HepG2 (cell line): ENCODE measurements at regions not wholly inside any gene's neighbourhood (a gene's known extent, or its start where the extent isn't known, plus 50 kb on each side); places are given as distances from the start of the nearest gene placed in this dataset.

Source experiments
- ATAC-seq: fragments of 200-7000 bp; cut with Tn5 transposase; 3 replicates; pipeline ENCODE4 v1.9.1; 2020; ENCODE audit warnings: mild to moderate bottlenecking, moderate library complexity
- BruUV-seq: library from RNA; stranded (reverse); fragments of 400-500 nt; replicated peaks from 2 replicates; lab custom pipeline; 2021; lab: Mats Ljungman, UMichigan
- CTCF ChIA-PET: fragments of 300-600 bp; formaldehyde crosslinking; extraction: SDS; loops from one replicate; lab custom pipeline; 2021; ENCODE audit warnings: low total read pairs, inconsistent platforms, low intra/inter-chr PET ratio; lab: Yijun Ruan, JAX
- POLR2A ChIA-PET: fragments of 350-600 bp; sonication (Branson Sonifier 250); formaldehyde crosslinking; loops from one replicate; lab custom pipeline; 2020; ENCODE audit warnings: antibody characterized with exemption, inconsistent platforms; lab: Yijun Ruan, JAX
- DNase-seq: peaks from one replicate; pipeline ENCODE4 v3.0.0-alpha.2; 2015; ENCODE audit warnings: low spot score
- FAIRE-seq: peaks from 3 replicates; lab custom pipeline; 2011; peaks lifted over from hg19 to GRCh38; lab: Jason Lieb, UNC
- H2AFZ ChIP-seq: one replicate; pipeline ENCODE4 v1.6.1; 2011; ENCODE audit warnings: low read length, inconsistent platforms
- H3K27ac ChIP-seq: fragments of 300-600 bp; 3 replicates; pipeline ENCODE4 v1.8.0; 2011; ENCODE audit warnings: mixed run types, mild to moderate bottlenecking, mixed read lengths, low read length, inconsistent platforms; ENCODE audit not compliant: insufficient read depth; ENCODE audit errors: extremely low read length
- H3K27me3 ChIP-seq, 2 experiments: fragments of 200-600 bp in 1 of 2; 2 replicates in 1 of 2; 3 replicates in 1 of 2; pipeline versions ENCODE4 v1.6.0 to v1.8.0; 2011; ENCODE audit warnings: low read length in 2 of 2, mild to moderate bottlenecking in 2 of 2, moderate library complexity in 2 of 2, inconsistent platforms in 1 of 2; ENCODE audit not compliant: insufficient read depth in 2 of 2, control insufficient read depth in 1 of 2
- H3K36me3 ChIP-seq, 2 experiments: fragments of 200-600 bp in 1 of 2; replicated peaks in 1 of 2; 2 replicates in 1 of 2; 3 replicates in 1 of 2; pipeline versions ENCODE4 v1.5.1 to v1.8.0; 2011; ENCODE audit warnings: low read length in 2 of 2, inconsistent platforms in 1 of 2; ENCODE audit not compliant: insufficient read depth in 2 of 2, control insufficient read depth in 1 of 2
- H3K4me1 ChIP-seq: 2 replicates; pipeline ENCODE4 v1.5.1; 2012; ENCODE audit warnings: low read length, inconsistent platforms; ENCODE audit not compliant: insufficient read depth
- H3K4me2 ChIP-seq: 2 replicates; pipeline ENCODE4 v1.6.0; 2011; ENCODE audit warnings: low read depth, low read length, inconsistent platforms
- H3K4me3 ChIP-seq, 3 experiments: fragments of 200-600 bp in 1 of 3; sonication (generic), shearing (Covaris generic) in 1 of 3; replicated peaks in 1 of 3; 2 replicates each; pipeline ENCODE4 v1.5.1; 2011 to 2016; ENCODE audit warnings: low read length in 3 of 3, inconsistent platforms in 2 of 3, low read depth in 2 of 3, mild to moderate bottlenecking in 2 of 3, control low read depth in 1 of 3, mixed read lengths in 1 of 3; ENCODE audit not compliant: insufficient read depth in 1 of 3
- H3K79me2 ChIP-seq: one replicate; pipeline ENCODE4 v1.6.1; 2011; ENCODE audit warnings: low read length, inconsistent platforms; ENCODE audit not compliant: insufficient read depth
- H3K9ac ChIP-seq: 2 replicates; pipeline ENCODE4 v1.6.0; 2011; ENCODE audit warnings: mild to moderate bottlenecking, low read depth, low read length, inconsistent platforms; ENCODE audit not compliant: insufficient read depth
- H3K9me3 ChIP-seq: 2 replicates; pipeline ENCODE4 v1.5.1; 2012; ENCODE audit warnings: mild to moderate bottlenecking, low read length
- H4K20me1 ChIP-seq: 2 replicates; pipeline ENCODE4 v1.6.0; 2011; ENCODE audit warnings: inconsistent platforms, mild to moderate bottlenecking, low read length, moderate library complexity; ENCODE audit not compliant: insufficient read depth
- GABPA ChIP-seq, 2 experiments: IDR thresholded peaks; 2 replicates each; pipeline ENCODE4 v1.6.1; 2011 to 2016; ENCODE audit warnings: low read depth in 2 of 2, low read length in 1 of 2, missing biosample characterization in 1 of 2, missing genetic modification characterization in 1 of 2
- MIER3 ChIP-seq: IDR thresholded peaks from 2 replicates; pipeline ENCODE4 v1.6.1; 2016; ENCODE audit warnings: missing compliant biosample characterization, borderline replicate concordance
- RBM39 ChIP-seq: fragments of 200-400 bp; formaldehyde crosslinking; IDR thresholded peaks from one replicate; pipeline ENCODE4 v1.6.1; 2018; ENCODE audit warnings: antibody characterized with exemption, mild to moderate bottlenecking, low read depth, low read length; ENCODE audit not compliant: poor library complexity, severe bottlenecking
- SUZ12 ChIP-seq: fragments of 150-350 bp; IDR thresholded peaks from 2 replicates; pipeline ENCODE4 v1.6.1; 2014; ENCODE audit warnings: low read depth, low read length
- ZNF230 ChIP-seq: sonication (generic); formaldehyde crosslinking; IDR thresholded peaks from 2 replicates; pipeline ENCODE4 v1.4.0; 2020; ENCODE audit warnings: mild to moderate bottlenecking, missing genetic modification reagents
- ZNF274 ChIP-seq: sonication (generic); formaldehyde crosslinking; IDR thresholded peaks from 2 replicates; pipeline ENCODE4 v1.5.1; 2020; ENCODE audit warnings: mild to moderate bottlenecking, missing genetic modification reagents
- ZNF567 ChIP-seq: sonication (generic); formaldehyde crosslinking; IDR thresholded peaks from 2 replicates; pipeline ENCODE4 v1.8.1; 2023; ENCODE audit warnings: mild to moderate bottlenecking, missing genetic modification reagents, borderline replicate concordance
- ZNF678 ChIP-seq: sonication (generic); formaldehyde crosslinking; IDR thresholded peaks from 2 replicates; pipeline ENCODE4 v1.4.0; 2020; ENCODE audit warnings: mild to moderate bottlenecking, missing genetic modification reagents
- WGBS: methylation state at CpG from one replicate; pipeline ENCODE4 v1.1.6; 2017; ENCODE audit warnings: low lambda C conversion rate; 5-methylcytosine and 5-hydroxymethylcytosine counted together
- in situ Hi-C: cut with HindIII; loops from 2 replicates; pipeline ENCODE4 v1.10.0; 2017; ENCODE audit warnings: low pct_unique_long_range_greater_than_20kb; ENCODE audit not compliant: extremely low pct_ligation_motif_present
- intact Hi-C: fragments of 100-400 bp; cut with micrococcal nuclease; formaldehyde crosslinking; loops from one replicate; pipeline ENCODE4 v1.10.0; 2022; ENCODE audit not compliant: unreplicated experiment
- TF ChIP-seq, protein P1 (sequence below): sonication (generic); formaldehyde crosslinking; IDR thresholded peaks from 2 replicates; pipeline ENCODE4 v1.5.0; 2020; ENCODE audit warnings: mild to moderate bottlenecking, missing genetic modification reagents

DNA sequence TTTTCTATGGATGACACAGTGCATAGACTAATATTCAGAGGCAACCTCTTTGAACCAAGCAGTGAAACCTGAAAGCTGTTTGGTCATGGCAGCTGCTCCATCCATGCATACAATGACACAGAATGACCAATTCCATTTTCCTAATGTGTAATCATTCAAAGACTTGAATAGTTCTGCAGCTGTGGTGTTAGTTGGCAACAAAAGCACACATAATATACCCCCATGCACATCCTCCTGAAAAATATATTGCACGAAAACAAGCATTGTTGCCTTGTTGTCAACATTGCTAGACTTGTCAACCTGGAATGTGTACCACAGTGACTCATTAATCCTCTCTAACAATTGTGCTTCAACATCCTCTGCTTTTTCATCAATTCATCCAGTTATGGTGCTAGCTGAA, 71.0 kb upstream of the SEMA6A start:
- ATAC-seq: no peak

DNA sequence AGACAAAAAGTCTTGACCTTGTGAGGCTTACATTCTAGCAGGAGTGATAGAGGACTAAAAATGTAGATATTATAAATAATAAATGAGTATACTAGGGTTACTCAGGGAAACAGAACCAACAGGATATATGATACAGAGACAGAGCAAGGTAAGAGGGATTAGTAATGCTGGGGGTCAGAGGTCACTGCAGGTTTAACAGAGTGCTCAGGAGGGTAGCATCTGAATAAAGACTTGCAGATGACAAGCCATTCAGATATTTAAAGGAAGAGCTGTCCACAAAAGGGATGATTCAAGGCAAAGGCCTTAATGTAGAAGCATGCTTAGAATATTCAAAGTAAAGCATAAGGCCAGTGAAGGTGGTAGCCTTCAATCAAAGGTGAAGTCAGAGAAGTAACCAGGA, 65.6 kb upstream of the SEMA6A start:
- CTCF ChIA-PET: no interaction called here

More for the DNA sequence above, 71.0 kb upstream of the SEMA6A start:
- FAIRE-seq (no peak), DNase-seq (no peak)
- H2AFZ ChIP-seq: no peak overlapping the region
- no peak overlapping the region for H3K27ac ChIP-seq
- H3K9me3 ChIP-seq: no peaks in the 10 kb centered on the region
- H3K4me2 ChIP-seq: no peak overlapping the region
- no peak overlapping the region for H3K9ac ChIP-seq
- POLR2A ChIA-PET: no interaction called here
- CTCF ChIA-PET: no interaction called here
- TF ChIP-seq, protein P1, sequence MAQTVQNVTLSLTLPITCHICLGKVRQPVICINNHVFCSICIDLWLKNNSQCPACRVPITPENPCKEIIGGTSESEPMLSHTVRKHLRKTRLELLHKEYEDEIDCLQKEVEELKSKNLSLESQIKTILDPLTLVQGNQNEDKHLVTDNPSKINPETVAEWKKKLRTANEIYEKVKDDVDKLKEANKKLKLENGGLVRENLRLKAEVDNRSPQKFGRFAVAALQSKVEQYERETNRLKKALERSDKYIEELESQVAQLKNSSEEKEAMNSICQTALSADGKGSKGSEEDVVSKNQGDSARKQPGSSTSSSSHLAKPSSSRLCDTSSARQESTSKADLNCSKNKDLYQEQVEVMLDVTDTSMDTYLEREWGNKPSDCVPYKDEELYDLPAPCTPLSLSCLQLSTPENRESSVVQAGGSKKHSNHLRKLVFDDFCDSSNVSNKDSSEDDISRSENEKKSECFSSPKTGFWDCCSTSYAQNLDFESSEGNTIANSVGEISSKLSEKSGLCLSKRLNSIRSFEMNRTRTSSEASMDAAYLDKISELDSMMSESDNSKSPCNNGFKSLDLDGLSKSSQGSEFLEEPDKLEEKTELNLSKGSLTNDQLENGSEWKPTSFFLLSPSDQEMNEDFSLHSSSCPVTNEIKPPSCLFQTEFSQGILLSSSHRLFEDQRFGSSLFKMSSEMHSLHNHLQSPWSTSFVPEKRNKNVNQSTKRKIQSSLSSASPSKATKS (CRISPR knock-in tag): no peak
- 40% methylated on average over 1 of the region's 1 CpG for WGBS
- BruUV-seq: no TSS peak
- H3K79me2 ChIP-seq: no peaks in the 10 kb centered on the region
- H4K20me1 ChIP-seq: no peaks in the 10 kb centered on the region
- H3K36me3 ChIP-seq: no peaks in the 10 kb centered on the region
- no peaks in the 10 kb centered on the region; a peak in 1 of 5 replicates for H3K27me3 ChIP-seq
- intact Hi-C loops (loop anchor here (5.0 kb wide), 1 partner anchor 68 kb away; no protein-coding TSS in a partner anchor), in situ Hi-C loops (no loop called here)
- H3K4me3 ChIP-seq: no peak overlapping the region
- H3K4me1 ChIP-seq: peaks cover 27% of the 10 kb centered on the region

More for the DNA sequence above, 65.6 kb upstream of the SEMA6A start:
- H3K9ac ChIP-seq: no peak overlapping the region
- no peak overlapping the region for H3K27ac ChIP-seq
- no peak for DNase-seq
- peaks cover 6% of the 10 kb centered on the region for H3K4me1 ChIP-seq
- no TSS peak for BruUV-seq
- H4K20me1 ChIP-seq: no peaks in the 10 kb centered on the region
- no peaks in the 10 kb centered on the region for H3K79me2 ChIP-seq
- intact Hi-C loops (no loop called here), in situ Hi-C loops (no loop called here)
- POLR2A ChIA-PET: no interaction called here
- no peak for ATAC-seq
- no peak for FAIRE-seq
- H3K9me3 ChIP-seq: 0 out of 2 replicates have a peak, but pooled peaks cover 7% of the 10 kb centered on the region
- H3K27me3 ChIP-seq: peaks cover 0 to 3% of the 10 kb centered on the region in 2 experiments; a peak in 2 of 5 replicates
- H3K4me3 ChIP-seq: no peak overlapping the region
- H2AFZ ChIP-seq: no peak overlapping the region
- H3K36me3 ChIP-seq: no peaks in the 10 kb centered on the region
- H3K4me2 ChIP-seq: no peak overlapping the region
- TF ChIP-seq RBM39 (no peak), ZNF230 (CRISPR knock-in tag) (no peak), ZNF678 (CRISPR knock-in tag) (no peak), SUZ12 (no peak), ZNF274 (no peak), GABPA (IDR thresholded peaks at IDR 0.05; ENCODE audit: low read depth, low read length) (no peak), GABPA (CRISPR knock-in tag; IDR thresholded peaks at IDR 0.05; ENCODE audit: low read depth) (no peak), ZNF567 (CRISPR knock-in tag) (no peak), MIER3 (CRISPR knock-in tag) (no peak)
- TF ChIP-seq, all 625 proteins: peak for 0
